Lower leg skin (tissue), 3 donors: ENCODE measurements at regions not wholly inside any gene's neighbourhood (a gene's known extent, or its start where the extent isn't known, plus 50 kb on each side); places are given as distances from the start of the nearest gene placed in this dataset.

ENCODE experiments used
- CTCF ChIP-seq, 3 donors: fragments of 450-650 bp; IDR thresholded peaks; one replicate each; pipeline ENCODE4 v1.5.1; 2016; ENCODE audit warnings: antibody characterized with exemption in 3 of 3, mild to moderate bottlenecking in 3 of 3, moderate library complexity in 2 of 3
- POLR2A ChIP-seq, 2 donors: fragments of 450-650 bp; IDR thresholded peaks; one replicate each; pipeline ENCODE4 v1.6.1; 2016 to 2017; ENCODE audit warnings: antibody characterized with exemption in 2 of 2, mild to moderate bottlenecking in 1 of 2, moderate library complexity in 1 of 2

GRCh38 chr5:97951139-97951538 is 768.1 kb upstream of the RIOK2 start:
- TF ChIP-seq POLR2A (IDR thresholded peaks at IDR 0.05) (no peak), CTCF (IDR thresholded peaks at IDR 0.05) (no peak)
